NCI-H446 treated with DMSO at 0.1 percent for 48 hours (cell line): ENCODE measurements at regions not wholly inside any gene's neighbourhood (a gene's known extent, or its start where the extent isn't known, plus 50 kb on each side); places are given as distances from the start of the nearest gene placed in this dataset.
"Not testable (repeated sequence)": the region's sequence is repeated elsewhere in the genome, so short reads cannot be mapped to it uniquely, and the experiment has no call there.

Experiments used
- DNase-seq: peaks from one replicate; lab custom pipeline; 2025; lab: John Stamatoyannopoulos, UW

DNA sequence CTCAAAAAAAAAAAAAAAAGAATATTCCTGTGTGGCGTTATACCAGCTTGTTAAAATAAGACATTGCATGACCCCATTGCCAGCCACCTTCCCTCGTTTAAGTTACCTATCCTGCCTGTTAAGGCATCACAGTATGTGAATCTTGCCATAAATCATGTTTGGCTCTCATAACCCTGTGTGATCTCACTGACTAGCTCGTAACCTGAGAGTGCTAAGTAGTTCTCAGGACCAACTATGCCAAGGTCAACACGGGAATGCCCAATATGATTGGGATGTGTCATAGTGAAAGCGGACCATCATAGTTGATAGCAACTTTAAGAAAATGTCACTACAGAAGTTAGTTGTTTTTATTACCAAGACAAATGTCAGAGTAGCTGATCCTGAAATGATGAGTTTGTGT, 796.8 kb upstream of the CDH18 start:
- not testable (repeated sequence) for DNase-seq

DNA sequence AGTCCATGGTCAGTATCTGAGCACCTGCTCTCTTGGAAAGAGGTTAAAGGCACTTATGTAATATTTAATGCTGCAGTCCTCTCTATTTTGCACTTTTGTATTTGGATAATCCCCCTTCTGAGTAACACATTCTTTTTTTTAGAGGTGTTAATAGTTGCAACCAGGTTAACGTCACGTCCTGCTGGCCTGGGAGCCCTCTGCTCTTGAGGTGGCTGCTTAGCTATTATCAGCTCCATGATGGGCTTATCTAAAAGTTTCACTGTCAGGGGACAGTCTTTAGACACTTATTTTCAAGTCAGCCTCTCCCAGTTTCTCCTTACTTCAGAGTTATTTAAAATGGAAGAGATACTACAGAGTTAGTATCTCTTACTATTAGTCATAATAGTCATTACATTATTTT, 795.5 kb upstream of the CDH18 start:
- DNase-seq: not testable (repeated sequence)

DNA sequence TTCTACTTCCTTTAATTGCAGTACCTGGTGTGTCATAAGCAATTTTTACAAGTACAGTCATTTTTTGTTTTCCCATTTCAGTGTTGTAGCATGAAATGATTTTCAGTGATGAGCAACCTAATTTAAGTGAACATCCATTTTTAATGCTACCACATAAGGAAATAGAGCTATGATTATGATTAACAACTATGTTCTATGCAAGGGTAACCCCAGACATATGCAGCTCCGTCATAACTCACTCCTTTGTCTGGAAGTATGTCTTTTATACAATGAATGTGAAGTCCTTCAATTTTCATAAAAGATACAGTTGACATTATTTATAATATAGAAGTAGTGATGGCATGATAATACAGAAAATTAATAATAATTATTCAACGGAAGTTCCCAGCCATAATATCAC, 783.3 kb upstream of the CDH18 start:
- not testable (repeated sequence) for DNase-seq

DNA sequence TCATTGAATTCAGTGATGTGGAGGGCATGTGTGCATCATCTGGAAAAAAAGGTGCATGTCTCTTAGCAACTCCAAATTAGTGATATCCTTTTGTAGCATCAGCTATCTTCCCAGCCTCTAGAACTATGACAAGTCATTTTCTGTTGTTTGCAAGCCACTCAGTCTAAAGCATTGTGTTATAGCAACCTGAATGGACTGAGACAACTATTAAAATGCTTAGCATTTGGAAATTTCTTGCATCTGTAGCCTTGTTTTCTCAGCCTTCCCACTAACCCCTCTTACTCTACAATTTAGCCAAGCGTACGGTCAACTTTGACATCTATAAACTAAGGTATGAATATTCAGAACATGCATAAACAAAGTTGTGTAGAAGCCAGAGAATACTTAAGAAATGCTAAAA, 777.1 kb upstream of the CDH18 start:
- not testable (repeated sequence) for DNase-seq

DNA sequence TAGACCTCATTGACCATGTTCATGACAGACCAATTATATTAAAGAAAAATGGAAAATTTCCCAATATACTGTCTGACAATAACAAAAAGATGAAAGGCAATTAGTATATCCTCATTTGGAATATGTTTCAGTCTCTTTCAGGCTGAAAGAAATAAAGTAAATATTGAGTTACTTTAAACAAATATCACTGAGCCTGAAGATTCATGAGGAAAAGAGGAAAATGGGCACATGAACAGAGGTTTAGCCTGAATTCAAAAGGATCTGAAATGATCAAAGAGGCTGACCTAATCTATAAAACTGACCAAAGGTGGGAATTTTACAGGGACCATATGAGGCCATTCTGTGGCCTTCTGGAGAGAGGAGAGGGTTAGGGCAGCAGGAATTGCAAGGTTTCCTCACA, 771.5 kb upstream of the CDH18 start:
- not testable (repeated sequence) for DNase-seq

DNA sequence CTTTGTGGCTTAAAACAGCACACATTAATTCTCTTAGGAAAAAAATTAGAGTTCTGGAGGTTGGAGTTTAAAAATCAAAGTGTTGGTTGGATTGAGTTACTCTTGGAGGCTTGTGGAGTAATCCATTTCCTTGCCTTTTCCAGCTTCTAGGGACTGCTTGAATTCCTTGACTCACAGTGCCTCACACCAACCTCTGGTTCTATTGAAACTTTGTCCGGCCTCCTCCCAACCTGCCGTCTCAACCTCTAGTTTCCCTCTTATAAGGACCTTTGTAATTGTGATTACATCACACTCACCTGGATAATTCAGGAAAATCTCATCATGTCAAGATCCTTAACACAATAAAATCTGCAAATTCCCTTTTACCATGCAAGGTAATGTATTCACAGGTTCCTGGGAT, 764.2 kb upstream of the CDH18 start:
- not testable (repeated sequence) for DNase-seq

DNA sequence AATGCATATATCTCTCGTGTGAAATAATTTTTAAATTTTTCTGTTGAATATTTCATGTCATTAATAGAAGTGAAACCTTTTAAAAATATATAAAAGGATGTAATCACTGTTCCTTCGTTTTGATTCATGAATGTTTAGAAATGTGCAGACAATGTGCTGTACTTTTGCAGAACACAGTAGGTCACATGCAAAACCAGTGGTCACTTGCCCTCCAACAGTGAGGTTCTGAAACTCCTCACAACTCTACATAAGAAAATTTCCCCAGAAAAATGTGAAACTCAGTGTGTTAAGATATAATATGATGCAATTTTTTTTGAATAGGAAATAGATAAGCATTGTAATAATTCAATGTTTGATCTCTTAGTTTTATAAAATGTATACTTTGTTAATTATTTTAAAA, 747.7 kb upstream of the CDH18 start:
- not testable (repeated sequence) for DNase-seq

DNA sequence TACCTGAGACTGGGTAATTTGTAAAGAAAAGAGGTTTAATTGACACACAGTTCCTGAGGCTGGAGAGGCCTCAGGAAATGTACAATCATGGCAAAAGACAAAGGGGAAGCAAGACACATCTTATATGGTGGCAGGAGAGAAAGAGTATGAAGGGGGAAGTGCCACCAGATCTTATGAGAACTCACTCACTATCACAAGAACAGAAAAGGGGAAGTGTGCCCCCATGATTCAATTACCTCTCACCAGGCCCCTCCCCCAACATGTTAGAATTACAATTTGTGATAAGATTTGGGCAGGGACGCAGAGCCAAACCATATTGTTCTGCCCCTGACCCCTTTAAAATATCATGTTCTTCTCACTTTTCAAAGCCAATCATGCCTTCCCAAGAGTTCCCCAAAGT, 744.2 kb upstream of the CDH18 start:
- not testable (repeated sequence) for DNase-seq

DNA sequence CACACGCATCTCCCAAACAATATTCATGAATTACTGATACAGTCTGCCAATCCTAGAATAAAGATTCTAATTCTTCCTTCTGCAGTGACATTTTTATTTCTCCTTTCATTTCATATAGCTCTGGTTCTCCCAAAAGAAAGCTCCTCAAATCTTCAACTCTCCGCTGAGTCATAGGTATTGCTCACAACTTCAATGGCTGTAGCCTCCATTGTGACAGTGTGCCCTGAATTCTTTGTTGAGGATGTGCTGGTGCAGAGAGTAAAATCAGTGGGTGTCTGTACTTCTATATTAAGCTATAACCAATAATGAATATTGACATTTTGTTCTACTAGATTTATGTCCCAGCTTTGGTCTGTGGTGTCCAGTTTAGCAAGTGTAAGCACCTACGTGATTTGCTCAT, 733.3 kb upstream of the CDH18 start:
- DNase-seq: not testable (repeated sequence)

DNA sequence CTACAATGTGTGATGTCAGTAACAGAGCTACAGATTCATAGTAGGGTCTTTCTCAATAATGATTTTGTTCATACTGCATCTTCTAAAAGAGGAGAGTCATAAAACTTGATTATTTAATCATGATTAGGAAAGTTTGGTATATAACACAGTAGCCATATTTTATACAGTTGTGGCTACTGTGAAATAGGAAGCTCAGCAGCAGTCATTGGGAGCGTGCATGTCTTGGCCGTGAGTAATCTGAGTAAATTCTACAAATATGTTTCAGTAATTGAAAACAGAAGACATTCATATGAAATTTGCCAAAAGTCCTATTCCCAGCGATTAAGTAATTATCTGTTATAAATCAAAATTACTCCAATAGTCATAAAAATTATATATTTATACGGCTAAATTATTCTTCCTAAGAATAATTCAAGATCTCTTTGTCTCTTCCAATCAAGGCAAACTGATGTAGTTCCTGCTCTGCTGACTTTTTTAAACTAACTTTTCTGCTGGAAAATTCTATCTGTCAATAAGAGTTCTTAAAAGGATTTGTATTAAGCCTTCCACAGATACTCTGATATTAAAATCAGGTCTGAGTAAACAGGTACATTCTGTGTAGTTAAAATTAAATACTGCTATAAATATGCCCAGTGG, 723.6 kb upstream of the CDH18 start:
- not testable (repeated sequence) for DNase-seq

DNA sequence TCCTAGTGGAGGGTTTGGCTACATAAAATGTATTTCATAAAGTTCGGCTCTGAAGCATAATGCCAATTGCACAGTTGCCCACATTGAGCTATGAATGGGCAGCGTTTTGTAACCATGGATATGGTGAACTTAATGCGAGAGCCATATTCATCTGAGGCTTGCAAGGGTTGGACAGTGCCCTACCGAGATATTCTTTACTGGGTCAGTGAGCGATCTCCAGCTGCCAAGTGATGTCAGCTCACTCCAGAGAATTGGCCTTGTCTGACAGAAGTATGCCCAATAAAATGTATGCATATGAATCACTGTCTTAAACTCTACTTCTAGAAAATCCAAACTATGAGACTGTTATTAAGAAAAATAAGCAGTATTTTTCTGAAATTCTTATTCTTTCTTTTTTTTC, 719.6 kb upstream of the CDH18 start:
- not testable (repeated sequence) for DNase-seq

DNA sequence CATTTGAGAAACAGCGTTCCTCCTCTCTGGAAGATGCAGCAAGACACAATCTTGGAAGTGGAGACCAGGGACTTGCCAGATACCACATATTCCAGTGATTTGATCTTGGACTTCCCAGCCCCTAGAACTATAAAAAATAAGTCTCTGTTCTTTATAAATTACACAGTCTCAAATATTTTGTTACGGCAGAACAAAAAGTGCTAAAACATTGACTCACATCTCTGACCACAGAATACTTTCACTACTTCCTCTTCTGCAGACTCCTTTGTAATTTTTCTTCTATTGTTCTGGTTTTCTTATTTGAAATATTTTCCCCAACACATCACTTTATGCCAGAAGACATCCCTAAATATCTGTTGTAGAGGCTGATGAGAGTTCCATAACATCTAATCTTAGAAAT, 706.1 kb upstream of the CDH18 start:
- no peak for DNase-seq

DNA sequence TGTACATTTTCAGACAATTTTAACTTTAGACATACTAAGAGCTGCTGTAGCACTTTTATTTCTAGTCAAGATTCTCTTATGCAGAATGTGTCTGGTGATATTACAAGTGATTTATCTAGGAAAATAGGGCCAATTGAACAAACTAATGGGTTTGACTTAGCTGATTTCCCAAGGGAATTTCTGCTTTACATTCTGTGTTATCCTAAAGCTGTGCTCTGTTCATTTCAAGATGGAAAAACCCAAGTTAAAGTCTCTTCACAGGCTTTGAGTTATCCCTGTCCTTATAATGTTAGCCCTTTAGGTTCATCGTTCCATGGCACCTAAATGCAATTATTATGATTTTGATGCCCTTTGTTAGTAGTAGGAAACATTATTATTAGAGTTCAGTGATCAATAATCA, 704.9 kb upstream of the CDH18 start:
- no peak for DNase-seq

DNA sequence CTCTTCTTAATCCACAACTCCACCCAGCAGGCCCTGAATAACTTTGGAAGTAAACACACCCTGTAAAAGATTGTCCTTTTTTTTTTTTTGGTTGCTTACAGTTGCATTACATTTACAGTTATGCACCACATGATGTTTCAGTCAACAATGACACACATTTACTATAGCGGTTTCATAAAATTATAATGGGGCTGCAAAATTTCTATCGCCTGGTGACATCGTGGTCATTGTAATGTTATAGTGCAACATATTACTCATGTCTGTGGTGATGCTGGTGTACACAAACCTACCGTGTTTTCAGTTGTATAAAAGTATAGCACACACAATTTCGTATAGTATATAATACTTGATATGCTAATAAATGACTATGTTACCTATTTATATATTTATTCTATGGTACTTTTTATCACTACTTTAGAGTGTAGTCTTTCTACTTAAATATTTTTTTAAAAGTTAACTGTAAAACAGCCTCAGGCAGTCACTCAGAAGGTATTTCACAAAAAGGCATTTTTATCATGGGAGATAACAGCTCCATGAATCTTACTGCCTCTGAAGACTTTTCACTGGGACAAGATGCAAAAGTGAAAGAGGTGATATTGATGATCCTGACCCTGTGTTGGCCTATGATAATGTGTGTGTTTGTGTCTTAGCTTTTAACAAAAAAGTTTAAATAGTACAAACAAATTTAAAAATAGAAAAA, 695.4 kb upstream of the CDH18 start:
- no peak for DNase-seq

DNA sequence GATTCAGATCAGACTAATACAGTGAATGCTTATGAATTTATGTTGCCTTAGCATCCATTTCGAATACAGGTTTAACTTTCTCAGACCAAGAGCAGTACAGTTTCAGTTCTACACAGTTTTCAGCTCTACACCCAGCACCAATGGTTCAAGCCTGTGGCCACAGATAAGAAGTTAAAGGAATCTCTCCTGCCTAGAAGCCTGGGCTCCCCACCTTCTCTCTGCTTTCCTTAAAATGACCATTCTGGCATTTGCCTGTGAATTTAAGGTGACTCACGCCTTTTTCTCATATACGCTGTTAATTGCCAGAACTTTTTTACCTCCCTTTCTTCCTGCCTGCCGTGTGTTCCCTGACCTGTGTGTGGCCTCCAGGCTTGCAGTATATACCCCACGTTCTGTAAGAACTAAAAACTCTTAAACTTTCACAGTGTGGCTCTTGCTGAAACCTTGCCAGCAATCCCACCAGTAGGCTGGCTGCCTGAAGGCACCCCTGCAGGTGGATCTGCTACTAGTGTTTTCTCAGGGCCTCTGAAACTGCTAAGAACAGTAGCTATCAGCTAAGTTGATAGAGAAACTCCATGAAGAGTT, 692.8 kb upstream of the CDH18 start:
- no peak for DNase-seq

DNA sequence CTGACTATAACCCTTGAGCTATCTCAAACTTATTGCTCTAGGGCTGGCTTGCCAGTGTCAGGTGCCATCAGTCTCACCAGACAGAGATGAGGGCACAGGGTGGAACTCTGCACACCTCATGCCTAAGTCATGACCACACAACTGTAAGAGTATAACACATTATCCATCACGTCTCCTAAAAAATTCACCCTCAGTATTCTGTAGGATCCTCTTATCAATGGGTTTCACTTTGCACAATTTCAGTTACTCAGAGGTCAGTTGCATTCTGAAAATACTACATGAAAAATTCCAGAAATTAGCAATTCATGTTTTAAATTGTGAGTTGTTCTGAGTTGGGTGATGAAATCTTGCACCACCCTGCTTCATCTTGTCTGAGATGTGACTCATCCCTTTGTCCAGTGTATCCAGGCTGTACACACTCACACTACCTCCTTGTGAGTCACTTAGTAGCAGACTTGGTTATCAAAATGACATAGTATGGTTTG, 690.9 kb upstream of the CDH18 start:
- no peak for DNase-seq

DNA sequence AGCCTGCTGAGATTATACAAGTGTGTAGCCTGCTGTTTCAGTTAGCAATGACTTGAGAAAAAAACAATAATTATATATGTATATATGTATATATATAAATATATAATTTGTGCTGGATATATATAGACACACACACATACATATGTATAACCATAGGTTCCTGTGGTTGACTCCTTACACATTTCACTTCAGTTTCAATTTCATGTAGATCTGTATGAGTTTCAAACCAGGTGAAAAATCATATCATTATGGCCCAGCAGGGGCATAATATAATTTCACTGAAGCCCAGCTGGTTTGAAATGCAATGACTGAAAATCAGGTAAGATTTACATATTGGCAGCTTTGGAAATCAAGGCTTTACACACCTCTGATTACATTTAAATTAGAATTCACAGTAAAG, 690.4 kb upstream of the CDH18 start:
- no peak for DNase-seq

DNA sequence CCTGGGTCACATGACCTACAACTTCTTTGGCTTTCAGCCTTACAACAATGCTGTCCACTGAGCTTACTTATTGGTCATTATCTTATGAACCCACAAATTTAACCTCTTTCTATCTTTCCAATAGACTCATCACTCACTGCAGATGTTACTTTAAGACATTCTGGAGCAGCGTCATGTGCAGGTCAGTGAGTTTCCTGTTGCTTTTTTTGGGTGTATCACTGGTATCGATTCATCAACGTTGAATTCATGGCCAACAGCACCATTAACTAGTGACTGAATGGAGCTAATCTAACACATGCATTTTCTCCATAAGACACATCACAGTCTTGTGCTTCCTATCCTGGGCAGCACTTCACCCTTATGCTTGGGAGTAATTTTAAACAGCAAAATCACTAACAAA, 672.6 kb upstream of the CDH18 start:
- no peak for DNase-seq

DNA sequence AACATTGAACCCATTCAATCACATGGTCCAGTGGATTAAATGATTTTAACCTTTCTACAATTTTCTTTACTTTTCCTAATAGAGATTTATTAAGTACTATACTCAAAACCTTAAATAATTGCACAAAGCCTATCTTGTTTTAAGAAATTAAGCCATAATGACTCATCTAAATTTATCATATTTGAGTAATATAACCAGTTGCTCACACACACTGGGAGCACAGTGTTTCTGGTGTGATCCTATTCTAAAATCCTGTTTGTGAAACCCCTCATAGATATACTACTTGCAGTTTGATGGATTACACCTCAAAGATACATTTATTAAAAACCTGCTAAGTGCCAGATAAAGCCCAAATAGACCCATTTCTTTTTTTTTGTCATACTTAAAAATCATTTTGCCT, 668.3 kb upstream of the CDH18 start:
- DNase-seq: no peak

DNA sequence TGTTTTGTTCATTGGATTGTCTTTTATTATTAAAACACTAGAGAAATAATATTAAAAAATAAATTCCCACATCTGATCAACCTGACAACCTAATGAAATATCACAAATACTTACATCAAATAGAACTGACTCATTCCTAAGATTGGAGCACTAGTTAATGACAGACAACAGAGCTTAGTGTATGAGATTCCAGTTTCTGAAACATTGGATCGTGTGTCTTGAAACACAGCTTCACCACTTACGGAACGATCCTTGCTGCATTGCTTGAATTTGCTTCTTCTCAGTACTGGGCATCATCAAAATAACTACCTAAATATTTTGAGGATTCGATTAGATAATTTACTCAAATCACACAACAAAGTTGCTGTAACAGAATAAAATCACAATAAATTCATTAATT, 667.2 kb upstream of the CDH18 start:
- no peak for DNase-seq

DNA sequence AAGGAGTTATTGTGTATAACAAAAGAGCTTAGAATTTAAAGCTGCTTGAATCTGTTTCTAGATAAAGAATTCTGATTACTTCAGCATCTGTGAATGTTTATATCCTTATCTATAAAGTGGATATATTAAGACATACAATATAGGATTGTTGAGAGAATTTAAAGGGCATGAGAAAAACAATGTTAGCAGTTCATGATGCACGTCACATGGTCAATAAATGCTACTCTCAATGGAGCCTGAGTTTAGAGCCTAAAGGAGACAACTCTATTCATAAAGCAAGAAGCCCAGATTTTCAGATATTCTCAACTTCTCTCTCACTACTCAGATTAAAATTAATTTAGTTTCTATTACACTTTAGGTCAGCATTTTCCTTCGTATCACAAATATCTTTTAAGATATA, 666.7 kb upstream of the CDH18 start:
- DNase-seq: no peak

DNA sequence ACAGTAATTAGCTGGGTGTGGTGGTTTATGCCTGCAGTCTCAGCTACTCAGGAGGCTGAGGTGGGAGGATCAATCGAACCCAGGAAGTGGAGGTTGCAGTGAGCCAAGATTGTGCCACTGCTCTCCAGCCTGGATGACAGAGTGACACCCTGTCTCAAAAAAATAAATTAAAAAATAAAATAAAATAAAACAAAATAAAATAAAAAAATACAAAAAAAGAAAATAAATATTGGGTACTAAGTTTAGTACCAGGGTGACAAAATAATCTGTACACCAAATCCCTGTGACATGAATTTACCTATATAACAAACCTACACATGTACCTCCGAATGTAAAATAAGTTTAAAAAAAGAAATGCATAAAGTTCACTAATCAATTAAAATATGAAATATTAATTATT, 666.0 kb upstream of the CDH18 start:
- DNase-seq: no peak

DNA sequence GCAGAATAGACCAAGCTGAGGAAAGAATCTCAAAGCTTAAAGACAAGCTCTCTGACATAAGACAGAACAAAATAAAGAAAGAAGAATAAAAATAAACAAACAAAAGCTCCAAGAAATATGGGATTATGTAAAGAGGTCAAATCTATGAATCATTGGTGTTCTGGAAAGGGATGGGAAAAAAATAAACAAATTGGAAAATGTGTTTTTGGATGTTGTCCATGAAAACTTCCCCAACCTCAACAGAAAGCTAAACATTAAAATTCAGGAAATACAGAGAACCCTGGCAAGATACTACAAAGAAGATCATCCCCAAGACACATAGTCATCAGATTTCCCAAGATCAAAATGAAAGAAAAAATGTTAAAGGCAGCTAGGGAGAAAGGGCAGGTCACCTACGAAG, 662.0 kb upstream of the CDH18 start:
- no peak for DNase-seq

DNA sequence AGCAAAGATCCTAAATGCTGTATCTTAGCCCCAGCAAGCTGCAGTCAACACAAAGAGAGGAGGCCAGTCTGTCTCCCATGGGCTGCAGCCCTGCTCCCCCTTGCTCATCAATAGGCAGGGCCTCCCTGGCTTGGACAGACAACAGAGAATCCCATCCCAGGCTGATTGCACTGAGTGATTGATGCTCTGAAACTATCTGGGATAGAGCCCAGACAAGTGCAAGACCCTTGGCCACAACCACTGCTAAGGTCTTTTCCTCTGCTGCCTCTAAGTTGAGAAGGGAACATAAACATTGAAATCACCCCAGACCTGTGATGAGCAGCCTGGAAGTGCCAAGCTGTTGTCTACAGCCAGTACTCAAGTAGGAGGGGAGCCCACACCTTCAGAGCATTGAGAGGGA, 661.0 kb upstream of the CDH18 start:
- DNase-seq: no peak
